Amniotic stem cell (primary cell): ENCODE measurements at regions not wholly inside any gene's neighbourhood (a gene's known extent, or its start where the extent isn't known, plus 50 kb on each side); places are given as distances from the start of the nearest gene placed in this dataset.
A peak's percentile ranks its signal among the peaks of the same experiment; 100 is the strongest.
"Not testable (repeated sequence)": the region's sequence is repeated elsewhere in the genome, so short reads cannot be mapped to it uniquely, and the experiment has no call there.

Source experiments
- DNase-seq: peaks from one replicate; lab custom pipeline; 2025; lab: John Stamatoyannopoulos, UW

- no peak for DNase-seq
Observed at GRCh38 chr21:36207577-36208320, 51.1 kb downstream of the DOP1B start.

- DNase-seq: no peak
Observed at GRCh38 chr21:36208326-36209013, 51.8 kb downstream of the DOP1B start.

- peak; percentile 14 for DNase-seq
Observed at GRCh38 chr21:36209626-36210171, 53.1 kb downstream of the DOP1B start.

- no peak for DNase-seq
Observed at GRCh38 chr21:36210779-36211659, 54.4 kb downstream of the DOP1B start.

- DNase-seq: peak; percentile 46
Observed at GRCh38 chr21:36211660-36212512, 55.3 kb downstream of the DOP1B start.

GRCh38 chr21:36212513-36212780 lies 55.8 kb downstream of the DOP1B start:
- no peak for DNase-seq

- DNase-seq: no peak
Observed at GRCh38 chr21:36214561-36214960, 57.9 kb downstream of the DOP1B start.

GRCh38 chr21:36217743-36218142 lies 61.1 kb downstream of the DOP1B start:
- DNase-seq: no peak

GRCh38 chr21:36218691-36219090 lies 62.1 kb downstream of the DOP1B start:
- DNase-seq: no peak

- no peak for DNase-seq
Observed at GRCh38 chr21:36223451-36223850, 66.8 kb downstream of the DOP1B start.

- DNase-seq: no peak
Observed at GRCh38 chr21:36229181-36229580, 72.6 kb downstream of the DOP1B start.

- not testable (repeated sequence) for DNase-seq
Observed at GRCh38 chr21:36231444-36231843, 74.8 kb downstream of the DOP1B start.

- DNase-seq: no peak
Observed at GRCh38 chr21:36232641-36233040, 76.0 kb downstream of the DOP1B start.

GRCh38 chr21:36235058-36235582 lies 78.5 kb downstream of the DOP1B start:
- DNase-seq: no peak

GRCh38 chr21:36236052-36236730 lies 79.6 kb downstream of the DOP1B start:
- no peak for DNase-seq

GRCh38 chr21:36237441-36237840 lies 80.8 kb downstream of the DOP1B start:
- DNase-seq: no peak

- DNase-seq: no peak
Observed at GRCh38 chr21:36239585-36239984, 80.4 kb upstream of the MORC3 start.

GRCh38 chr21:36241717-36242116 lies 78.3 kb upstream of the MORC3 start:
- DNase-seq: no peak

- no peak for DNase-seq
Observed at GRCh38 chr21:36245115-36245514, 74.9 kb upstream of the MORC3 start.

GRCh38 chr21:36245649-36246048 lies 74.3 kb upstream of the MORC3 start:
- DNase-seq: no peak
